NCI-H446 treated with DMSO at 0.1 percent for 48 hours (cell line): ENCODE measurements at regions not wholly inside any gene's neighbourhood (a gene's known extent, or its start where the extent isn't known, plus 50 kb on each side); places are given as distances from the start of the nearest gene placed in this dataset.
"Not testable (repeated sequence)": the region's sequence is repeated elsewhere in the genome, so short reads cannot be mapped to it uniquely, and the experiment has no call there.

Source experiments
- DNase-seq: peaks from one replicate; lab custom pipeline; 2025; lab: John Stamatoyannopoulos, UW

- DNase-seq: not testable (repeated sequence)
Measured at GRCh38 chr12:131659484-131659883, 51.4 kb upstream of the SFSWAP start.

- DNase-seq: not testable (repeated sequence)
Measured at GRCh38 chr12:131659976-131660375, 50.9 kb upstream of the SFSWAP start.

- not testable (repeated sequence) for DNase-seq
Measured at GRCh38 chr12:131660401-131660800, 50.5 kb upstream of the SFSWAP start.
